ENCODE measurements at regions not wholly inside any gene's neighbourhood (a gene's known extent, or its start where the extent isn't known, plus 50 kb on each side); places are given as distances from the start of the nearest gene placed in this dataset.

GRCh38 chr3:3745693-3746092, 53.5 kb upstream of the LRRN1 start:
- DNase-seq = no peak

- DNase-seq = no peak
These were observed 54.4 kb upstream of the LRRN1 start for GRCh38 chr3:3744826-3745225.

- no peak for DNase-seq
These were observed 55.5 kb upstream of the LRRN1 start for GRCh38 chr3:3743754-3744153.

GRCh38 chr3:3740061-3740460, 59.2 kb upstream of the LRRN1 start:
- no peak for DNase-seq

GRCh38 chr3:3739330-3740060, 59.7 kb upstream of the LRRN1 start:
- DNase-seq = no peak

- no peak for DNase-seq
These were observed 61.7 kb upstream of the LRRN1 start for GRCh38 chr3:3737531-3737930.

GRCh38 chr3:3735919-3736318, 63.3 kb upstream of the LRRN1 start:
- DNase-seq = no peak

GRCh38 chr3:3734881-3735280, 64.3 kb upstream of the LRRN1 start:
- no peak for DNase-seq

- DNase-seq = no peak
These were observed 70.0 kb upstream of the LRRN1 start for GRCh38 chr3:3729261-3729660.

- DNase-seq = no peak
These were observed 72.7 kb upstream of the LRRN1 start for GRCh38 chr3:3726549-3726948.

- no peak for DNase-seq
These were observed 84.7 kb upstream of the LRRN1 start for GRCh38 chr3:3714572-3714971.

GRCh38 chr3:3712971-3713370, 86.3 kb upstream of the LRRN1 start:
- no peak for DNase-seq

- DNase-seq = no peak
These were observed 90.5 kb upstream of the LRRN1 start for GRCh38 chr3:3708769-3709115.

GRCh38 chr3:3707858-3708768, 91.1 kb upstream of the LRRN1 start:
- DNase-seq = no peak

GRCh38 chr3:3705090-3705775, 94.0 kb upstream of the LRRN1 start:
- DNase-seq = no peak

- no peak for DNase-seq
These were observed 97.3 kb upstream of the LRRN1 start for GRCh38 chr3:3701949-3702348.

- no peak for DNase-seq
These were observed 99.2 kb upstream of the LRRN1 start for GRCh38 chr3:3699816-3700633.

GRCh38 chr3:3699407-3699806, 99.8 kb upstream of the LRRN1 start:
- no peak for DNase-seq

GRCh38 chr3:3696345-3696744, 102.9 kb upstream of the LRRN1 start:
- no peak for DNase-seq

GRCh38 chr3:3693593-3693992, 105.6 kb upstream of the LRRN1 start:
- no peak for DNase-seq

- no peak for DNase-seq
These were observed 109.4 kb upstream of the LRRN1 start for GRCh38 chr3:3689601-3690375.
